HG03039 (cell line): ENCODE measurements at regions not wholly inside any gene's neighbourhood (a gene's known extent, or its start where the extent isn't known, plus 50 kb on each side); places are given as distances from the start of the nearest gene placed in this dataset.

Experiments
- ATAC-seq: cut with Tn5 transposase; IDR thresholded peaks from one replicate; pipeline ENCODE4 v1.9.1; 2021; ENCODE audit warnings: mild to moderate bottlenecking, moderate library complexity; ENCODE audit not compliant: unreplicated experiment

GRCh38 chr1:229191066-229191674 lies 79.7 kb upstream of the RAB4A start:
- no peak for ATAC-seq

- no peak for ATAC-seq
Measured at GRCh38 chr1:229192031-229192430, 78.9 kb upstream of the RAB4A start.

GRCh38 chr1:229192853-229193252 lies 78.1 kb upstream of the RAB4A start:
- ATAC-seq: no peak

DNA sequence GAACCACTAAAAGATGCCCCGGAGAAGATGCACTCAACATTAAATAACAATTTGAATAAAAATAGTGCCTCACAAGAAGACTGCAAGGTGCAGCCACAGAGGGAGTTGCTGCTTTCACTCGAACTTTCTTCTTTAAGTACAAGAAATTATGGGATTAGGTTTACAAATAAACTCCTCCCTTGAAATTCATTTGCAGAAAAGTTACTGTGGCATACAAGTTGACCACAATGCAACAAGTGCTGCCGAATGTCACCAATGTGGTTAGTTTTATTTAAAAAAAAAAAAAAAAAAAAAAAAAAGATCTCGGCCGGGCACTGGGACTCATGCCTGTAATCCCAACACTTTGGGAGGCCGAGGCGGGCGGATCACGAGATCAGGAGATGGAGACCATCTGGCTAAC lies 76.8 kb upstream of the RAB4A start:
- no peak for ATAC-seq

DNA sequence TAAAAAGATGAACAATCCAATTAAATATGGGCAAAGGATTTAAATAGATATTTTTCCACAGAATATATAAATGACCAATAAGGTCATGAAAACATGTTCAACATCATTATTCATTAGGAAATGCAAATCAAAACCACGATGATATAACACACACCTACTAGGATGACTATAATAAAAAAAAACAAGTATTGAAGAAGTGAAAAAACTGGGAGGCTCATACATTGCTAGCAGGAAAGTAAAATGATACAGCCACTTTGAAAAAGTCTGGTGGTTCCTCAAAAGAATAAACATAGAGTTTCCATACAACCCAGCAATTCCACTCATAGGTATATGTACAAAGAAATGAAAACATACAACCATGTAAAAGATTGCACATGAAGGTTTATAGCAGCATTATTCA lies 75.7 kb upstream of the RAB4A start:
- ATAC-seq: no peak

DNA sequence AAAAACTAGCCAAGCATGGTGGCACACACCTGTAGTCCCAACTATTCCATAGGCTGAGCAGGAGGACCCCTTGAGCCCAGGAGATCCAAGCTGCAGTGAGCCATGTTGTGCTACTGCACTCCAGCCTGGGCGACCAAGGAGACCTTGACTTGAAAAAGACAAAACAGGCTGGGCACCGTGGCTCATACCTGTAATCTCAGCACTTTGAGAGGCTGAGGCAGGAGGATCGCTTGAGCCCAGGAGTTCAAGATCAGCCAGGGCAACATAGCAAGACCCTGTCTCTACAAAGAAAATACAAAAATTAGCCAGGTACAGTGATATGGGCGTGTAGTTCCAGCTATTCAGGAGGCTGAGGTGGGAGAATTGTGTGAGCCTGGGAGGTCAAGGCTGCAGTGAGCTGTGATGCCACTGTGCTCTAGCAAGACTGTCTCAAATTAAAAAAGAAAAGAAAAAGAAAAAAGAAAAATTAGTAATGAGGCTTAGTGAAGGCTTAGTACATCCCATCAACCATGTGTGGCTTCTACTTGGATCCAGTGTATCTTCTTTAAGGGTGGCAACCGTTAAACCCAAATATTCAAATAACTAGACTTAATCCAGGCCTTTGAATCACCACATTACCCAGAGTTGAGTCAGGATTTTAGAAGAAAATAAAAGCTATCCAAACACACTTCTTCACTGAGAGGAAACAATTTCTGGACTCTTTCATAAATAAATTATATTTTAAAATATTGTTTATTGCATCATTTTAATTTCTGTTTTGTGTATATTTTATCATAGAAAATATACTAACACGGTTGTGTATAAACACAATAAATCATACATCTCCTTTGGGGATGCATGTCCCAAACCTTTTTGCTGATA lies 74.3 kb upstream of the RAB4A start:
- ATAC-seq: no peak

DNA sequence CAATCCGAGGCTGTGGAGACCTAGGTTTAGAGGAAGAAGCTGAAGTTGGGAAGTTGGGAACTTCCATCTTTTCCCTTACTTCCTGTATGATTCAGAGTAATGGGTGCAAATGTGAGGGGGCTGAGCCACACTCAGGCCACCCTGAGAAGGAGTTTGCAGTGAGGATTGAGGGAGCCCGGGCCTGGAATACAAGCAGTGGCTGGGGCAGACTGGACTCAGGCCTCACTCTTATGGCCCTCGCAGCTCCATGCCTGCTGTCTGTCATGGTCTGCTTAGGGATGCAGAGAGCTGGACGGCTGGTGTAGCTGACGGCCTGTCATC lies 73.7 kb upstream of the RAB4A start:
- no peak for ATAC-seq

- ATAC-seq: no peak
Measured at GRCh38 chr1:229199261-229200243, 71.4 kb upstream of the RAB4A start.

- ATAC-seq: no peak
Measured at GRCh38 chr1:229203030-229203751, 67.7 kb upstream of the RAB4A start.

- ATAC-seq: no peak
Measured at GRCh38 chr1:229203991-229204632, 66.8 kb upstream of the RAB4A start.

- no peak for ATAC-seq
Measured at GRCh38 chr1:229204921-229205777, 65.8 kb upstream of the RAB4A start.

GRCh38 chr1:229205854-229206253 lies 65.1 kb upstream of the RAB4A start:
- no peak for ATAC-seq

DNA sequence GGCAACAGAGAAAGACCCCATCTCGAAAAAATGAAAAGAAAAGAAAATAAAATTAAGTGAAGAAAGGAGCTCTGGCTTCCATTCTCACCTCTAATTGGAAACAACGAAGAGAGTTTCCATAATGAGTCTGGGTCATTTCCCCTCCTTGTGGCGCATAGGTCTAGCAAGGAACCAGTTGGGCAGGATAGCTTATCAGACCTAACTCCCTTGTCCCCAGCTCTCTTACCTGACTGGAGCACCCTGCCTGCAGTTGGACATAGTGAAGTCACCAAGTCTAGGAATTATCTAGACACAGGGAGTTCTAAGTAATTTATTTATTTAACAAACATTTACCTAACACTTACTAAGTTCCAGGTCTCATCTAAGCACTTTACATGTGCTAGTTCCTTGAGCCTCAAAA lies 63.0 kb upstream of the RAB4A start:
- no peak for ATAC-seq

- ATAC-seq: no peak
Measured at GRCh38 chr1:229208481-229208880, 62.4 kb upstream of the RAB4A start.

DNA sequence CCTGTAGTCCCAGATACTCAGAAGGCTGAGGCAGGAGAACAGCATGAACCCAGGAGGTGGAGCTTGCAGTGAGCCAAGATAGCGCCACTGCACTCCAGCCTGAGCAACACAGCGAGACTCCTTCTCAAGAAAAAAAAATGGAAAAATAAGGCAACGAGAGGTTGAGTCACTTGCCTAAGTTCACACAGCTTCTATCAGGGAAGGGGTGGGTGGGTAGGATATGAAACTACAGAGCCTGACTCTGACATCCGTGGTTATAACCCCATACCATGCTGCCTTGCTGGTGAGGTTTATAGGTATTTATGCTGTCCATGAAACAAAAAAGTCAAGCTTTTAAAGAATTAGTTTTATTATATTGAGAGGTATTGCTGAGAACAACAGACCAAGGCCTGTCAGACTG lies 61.5 kb upstream of the RAB4A start:
- ATAC-seq: no peak

DNA sequence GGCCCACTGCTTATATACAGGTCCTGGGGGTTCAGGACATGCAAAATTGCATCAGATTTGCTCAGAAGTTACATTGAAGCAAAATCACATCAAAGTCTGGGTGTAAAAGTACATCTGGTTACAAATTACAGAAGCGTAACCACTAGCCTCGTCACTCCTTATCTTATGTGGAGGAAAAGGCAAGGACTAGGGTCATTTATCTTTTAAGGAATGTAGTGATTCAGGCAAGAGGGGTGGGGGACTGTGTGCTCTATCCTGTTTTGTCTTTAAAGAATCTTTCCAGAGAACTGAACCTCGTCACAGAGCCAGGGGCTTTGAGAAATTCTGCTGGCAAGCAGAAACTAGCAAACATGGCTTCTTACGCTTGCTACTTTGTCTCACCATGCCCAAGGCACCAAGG lies 61.1 kb upstream of the RAB4A start:
- ATAC-seq: no peak

DNA sequence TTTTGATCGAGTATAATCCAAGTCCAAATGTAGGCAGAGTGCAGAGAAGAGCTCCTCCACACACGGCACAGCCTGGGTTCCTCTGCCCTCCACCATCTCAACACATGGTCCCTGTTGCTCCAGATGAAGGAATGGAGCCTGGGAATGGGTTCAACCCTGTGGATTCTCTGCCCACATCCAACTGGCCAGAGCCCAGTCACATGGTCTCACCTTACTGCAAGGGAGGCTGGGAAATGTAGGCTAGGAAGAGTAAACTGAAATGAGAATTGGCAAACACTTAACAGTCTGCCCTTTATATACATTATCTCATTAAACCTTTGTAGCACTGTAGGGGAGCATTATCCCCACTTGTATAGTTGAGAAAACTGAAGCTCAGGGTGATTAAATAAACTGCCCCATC lies 60.1 kb upstream of the RAB4A start:
- ATAC-seq: no peak

DNA sequence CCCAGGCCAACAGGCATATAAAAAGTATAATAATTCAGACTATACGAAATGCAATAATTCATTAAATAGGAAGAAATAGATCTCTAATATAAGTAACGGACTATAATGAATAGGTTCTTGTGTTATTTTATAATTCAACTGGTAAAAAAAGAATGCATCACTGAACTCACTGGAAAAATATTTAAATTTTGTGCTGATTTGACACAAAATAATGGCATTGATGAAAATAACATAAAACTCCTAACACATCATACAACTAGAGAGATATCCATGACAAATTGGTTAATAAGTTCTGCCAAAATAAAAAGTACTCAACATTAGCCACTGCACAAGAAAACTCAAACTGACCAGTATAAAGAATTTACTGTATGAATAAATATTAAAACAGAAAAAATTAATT lies 57.1 kb upstream of the RAB4A start:
- ATAC-seq: no peak

- ATAC-seq: no peak
Measured at GRCh38 chr1:229217716-229218115, 53.2 kb upstream of the RAB4A start.
